Heart left ventricle (tissue), 16 donors: ENCODE measurements at regions not wholly inside any gene's neighbourhood (a gene's known extent, or its start where the extent isn't known, plus 50 kb on each side); places are given as distances from the start of the nearest gene placed in this dataset.

Experiments used
- ATAC-seq, 4 donors: fragments of 200-7000 bp; cut with Tn5 transposase; one replicate each; pipeline ENCODE4 v1.9.1; 2020 to 2022; ENCODE audit warnings: moderate library complexity in 4 of 4, mild to moderate bottlenecking in 3 of 4, moderate number of reproducible peaks in 1 of 4
- DNase-seq, 5 donors: peaks; one replicate each; pipeline ENCODE4 v3.0.0-alpha.2; 2020
- H3K27ac ChIP-seq, 12 donors: fragments of 200-600 bp; sonication (generic) in 4 of 12; one replicate each; pipeline versions ENCODE4 v1.5.0 to v1.8.0; 2016 to 2022; ENCODE audit warnings: mild to moderate bottlenecking in 2 of 12
- H3K27me3 ChIP-seq, 9 donors: fragments of 200-600 bp; sonication (generic) in 2 of 9; one replicate each; pipeline versions ENCODE4 v1.5.1 to v1.8.0; 2016 to 2022; ENCODE audit warnings: mild to moderate bottlenecking in 3 of 9
- H3K36me3 ChIP-seq, 9 donors: fragments of 200-600 bp; sonication (generic) in 2 of 9; one replicate each; pipeline versions ENCODE4 v1.5.0 to v1.8.0; 2018 to 2022; ENCODE audit warnings: mild to moderate bottlenecking in 2 of 9
- H3K4me1 ChIP-seq, 12 donors: fragments of 200-600 bp; sonication (generic) in 4 of 12; one replicate each; pipeline versions ENCODE4 v1.5.0 to v1.8.0; 2016 to 2022; ENCODE audit warnings: mild to moderate bottlenecking in 3 of 12
- H3K4me3 ChIP-seq, 12 donors: fragments of 200-600 bp; sonication (generic) in 4 of 12; one replicate each; pipeline versions ENCODE4 v1.5.0 to v1.8.0; 2017 to 2022; ENCODE audit warnings: mild to moderate bottlenecking in 9 of 12, moderate library complexity in 4 of 12
- H3K9me3 ChIP-seq, 12 donors: fragments of 200-600 bp; sonication (generic) in 4 of 12; one replicate each; pipeline versions ENCODE4 v1.5.0 to v1.8.0; 2016 to 2022; ENCODE audit warnings: mild to moderate bottlenecking in 1 of 12
- CTCF ChIP-seq, 12 donors: fragments of 200-600 bp; sonication (generic) in 4 of 12; IDR thresholded peaks; one replicate each; pipeline versions ENCODE4 v1.5.0 to v1.8.0; 2018 to 2022; ENCODE audit warnings: antibody characterized with exemption in 12 of 12, mild to moderate bottlenecking in 5 of 12
- POLR2A ChIP-seq, 2 donors: fragments of 450-650 bp; IDR thresholded peaks; one replicate each; pipeline ENCODE4 v1.6.1; 2017; ENCODE audit warnings: antibody characterized with exemption in 2 of 2, mild to moderate bottlenecking in 2 of 2, moderate library complexity in 2 of 2
- WGBS, 4 donors: extraction: QIAGEN DNeasy Blood & Tissue Kit in 2 of 4; methylation state at CpG; one replicate each; pipeline versions ENCODE4 v1.1.5 to v1.1.7; 2013 to 2018; 5-methylcytosine and 5-hydroxymethylcytosine counted together
- intact Hi-C, 10 donors: fragments of 100-400 bp; cut with DNase I; formaldehyde crosslinking; loops; one replicate each; pipeline versions ENCODE4 v1.11.1 to v1.14.2; 2022
- donor health status: ischemic (EF 13 %, LVEDD 7.1; RV severe dilation, severe dysfunction).
- donor health status: healthy with polysubstance abuse.
- donor health status: DM: no; HTN: yes; CAD: no.
- donor health status: DM: no; HTN: no; CAD: no.
- donor health status: ischemic (EF 25% LVEDD 6.9; RV normal size, moderate dysfunction).
- donor health status: ischemic (EF 25% LVEDD 5.7; RV mildly dilated, moderate dysfunction).
- donor health status: healthy.
- donor health status: DM: yes; HTN: yes; CAD: no.
- donor health status: ischemic (EF 35%, LVEDD 5.7; RV mildly dilated, moderate dysfunction).
- donor health status: nonischemic (EF 11% LVEDD 7.7; RV severe dilation, severe dysfunction).
- donor health status: DM: yes; HTN: yes; CAD: no.
- donor health status: PGD.
- donor health status: ischemic (EF 29% LVEDD 5.4; RV normal size, mild dysfunction).
- donor health status: nonischemic (EF 23%, LVEDD 6.1; RV moderate dilation, normal function).

GRCh38 chr14:86221755-86222154 is 691.8 kb downstream of the FLRT2 start:
- no peak for TF ChIP-seq CTCF (IDR thresholded peaks at IDR 0.05)
- Histone ChIP-seq H3K36me3 (no peaks in the 10 kb centered on the region), H3K4me3 (no peak overlapping the region), H3K4me1 (no peaks in the 10 kb centered on the region), H3K9me3 (peaks cover 0 to 3% (median 0%) of the 10 kb centered on the region in 12 donors), H3K27me3 (no peaks in the 10 kb centered on the region), H3K27ac (no peak overlapping the region)
- WGBS, 4 donors = 23 to 44% (median 27%) methylated on average over 3 of the region's 3 CpGs
- no peak for DNase-seq
- no peak for ATAC-seq
- intact Hi-C loops = no loop called here

- TF ChIP-seq CTCF (IDR thresholded peaks at IDR 0.05) = no peak
- no peak for TF ChIP-seq POLR2A (IDR thresholded peaks at IDR 0.05)
- ATAC-seq = no peak
- Histone ChIP-seq H3K9me3 (peaks cover 0 to 3% (median 0%) of the 10 kb centered on the region in 12 donors), H3K4me3 (no peak overlapping the region), H3K27me3 (no peaks in the 10 kb centered on the region), H3K36me3 (no peaks in the 10 kb centered on the region), H3K27ac (no peak overlapping the region), H3K4me1 (no peaks in the 10 kb centered on the region)
- 43 to 53% (median 49%) methylated on average over 3 of the region's 3 CpGs for WGBS, 4 donors
- no peak for DNase-seq
- intact Hi-C loops = no loop called here
Observed at GRCh38 chr14:86221000-86221399, 691.1 kb downstream of the FLRT2 start.

- no peak for ATAC-seq
- WGBS, 4 donors = 42 to 63% (median 54%) methylated on average over 14 of the region's 14 CpGs
- no peak for DNase-seq
Observed at GRCh38 chr14:86217523-86217922, 687.6 kb downstream of the FLRT2 start.

GRCh38 chr14:86203843-86204242 is 673.9 kb downstream of the FLRT2 start:
- intact Hi-C loops = no loop called here

More at GRCh38 chr14:86217523-86217922, 687.6 kb downstream of the FLRT2 start:
- no peaks in the 10 kb centered on the region for H3K9me3 ChIP-seq
- H3K27me3 ChIP-seq = no peaks in the 10 kb centered on the region
- TF ChIP-seq POLR2A (IDR thresholded peaks at IDR 0.05) (no peak), CTCF (IDR thresholded peaks at IDR 0.05) (no peak)
- no peaks in the 10 kb centered on the region for H3K36me3 ChIP-seq
- intact Hi-C loops = no loop called here
- H3K4me3 ChIP-seq = no peak overlapping the region
- no peaks in the 10 kb centered on the region for H3K4me1 ChIP-seq
- no peak overlapping the region for H3K27ac ChIP-seq

More at GRCh38 chr14:86203843-86204242, 673.9 kb downstream of the FLRT2 start:
- 74 to 82% (median 79%) methylated on average over 1 of the region's 1 CpG for WGBS, 4 donors
- TF ChIP-seq POLR2A (IDR thresholded peaks at IDR 0.05) = no peak
- no peak for TF ChIP-seq CTCF (IDR thresholded peaks at IDR 0.05)
- Histone ChIP-seq H3K9me3 (peaks cover 0 to 8% (median 0%) of the 10 kb centered on the region in 12 donors), H3K4me1 (no peaks in the 10 kb centered on the region), H3K27me3 (no peaks in the 10 kb centered on the region), H3K4me3 (no peak overlapping the region), H3K27ac (no peak overlapping the region), H3K36me3 (no peaks in the 10 kb centered on the region)
- no peak for ATAC-seq
- DNase-seq = no peak
